ENCODE measurements at regions not wholly inside any gene's neighbourhood (a gene's known extent, or its start where the extent isn't known, plus 50 kb on each side); places are given as distances from the start of the nearest gene placed in this dataset.

GRCh38 chr15:26097216-26097615 is 234.1 kb upstream of the ATP10A start:
- no peaks in the 10 kb centered on the region for H3K27me3 ChIP-seq
- no peak overlapping the region for H3K4me3 ChIP-seq
- DNase-seq: no peak
- TF ChIP-seq EP300 (IDR thresholded peaks at IDR 0.05): no peak
- no peak for TF ChIP-seq POLR2A (IDR thresholded peaks at IDR 0.05)
- TF ChIP-seq CTCF (IDR thresholded peaks at IDR 0.05): no peak
- H3K36me3 ChIP-seq: no peaks in the 10 kb centered on the region
- 80 to 87% (median 84%) methylated on average over 6 of the region's 6 CpGs for WGBS, 3 donors
- no peaks in the 10 kb centered on the region for H3K9me3 ChIP-seq
- no peaks in the 10 kb centered on the region for H3K4me1 ChIP-seq (ENCODE audit: insufficient read depth)
- H3K27ac ChIP-seq: no peak overlapping the region
- intact Hi-C loops (cut with DNase I): no loop called here

- H3K4me1 ChIP-seq (ENCODE audit: insufficient read depth): no peaks in the 10 kb centered on the region
- DNase-seq: no peak
- TF ChIP-seq POLR2A (IDR thresholded peaks at IDR 0.05) (no peak), EP300 (IDR thresholded peaks at IDR 0.05) (no peak)
- no peak overlapping the region for H3K4me3 ChIP-seq
- H3K27ac ChIP-seq: no peak overlapping the region
- intact Hi-C loops (cut with DNase I): no loop called here
- H3K36me3 ChIP-seq: no peaks in the 10 kb centered on the region
- H3K27me3 ChIP-seq: no peaks in the 10 kb centered on the region
- H3K9me3 ChIP-seq: no peaks in the 10 kb centered on the region
- WGBS, 3 donors: 17 to 33% (median 22%) methylated on average over 3 of the region's 3 CpGs
These were observed 233.5 kb upstream of the ATP10A start for GRCh38 chr15:26096581-26096980.

- H3K36me3 ChIP-seq: no peaks in the 10 kb centered on the region
- H3K4me3 ChIP-seq: no peak overlapping the region
- no peaks in the 10 kb centered on the region for H3K9me3 ChIP-seq
- no peaks in the 10 kb centered on the region for H3K27me3 ChIP-seq
- TF ChIP-seq CTCF (IDR thresholded peaks at IDR 0.05) (no peak), POLR2A (IDR thresholded peaks at IDR 0.05) (no peak), EP300 (IDR thresholded peaks at IDR 0.05) (no peak)
- 37 to 46% (median 40%) methylated on average over 24 of the region's 24 CpGs for WGBS, 3 donors
- no peaks in the 10 kb centered on the region for H3K4me1 ChIP-seq (ENCODE audit: insufficient read depth)
- no peak for DNase-seq
- intact Hi-C loops (cut with DNase I): no loop called here
- H3K27ac ChIP-seq: no peak overlapping the region
These were observed 232.7 kb upstream of the ATP10A start for GRCh38 chr15:26095710-26096330.

- 26 to 33% (median 33%) methylated on average over 4 of the region's 4 CpGs for WGBS, 3 donors
- DNase-seq: no peak
- no peaks in the 10 kb centered on the region for H3K27me3 ChIP-seq
- H3K36me3 ChIP-seq: no peaks in the 10 kb centered on the region
- H3K27ac ChIP-seq: no peak overlapping the region
- H3K4me1 ChIP-seq (ENCODE audit: insufficient read depth): no peaks in the 10 kb centered on the region
- no peak overlapping the region for H3K4me3 ChIP-seq
- H3K9me3 ChIP-seq: no peaks in the 10 kb centered on the region
- intact Hi-C loops (cut with DNase I): no loop called here
- TF ChIP-seq CTCF (IDR thresholded peaks at IDR 0.05): no peak
- TF ChIP-seq EP300 (IDR thresholded peaks at IDR 0.05): no peak
- TF ChIP-seq POLR2A (IDR thresholded peaks at IDR 0.05): no peak
These were observed 228.1 kb upstream of the ATP10A start for GRCh38 chr15:26091184-26091583.

GRCh38 chr15:26087881-26088280 is 224.8 kb upstream of the ATP10A start:
- Histone ChIP-seq H3K36me3 (no peaks in the 10 kb centered on the region), H3K27me3 (no peaks in the 10 kb centered on the region), H3K9me3 (no peaks in the 10 kb centered on the region), H3K27ac (no peak overlapping the region), H3K4me3 (no peak overlapping the region), H3K4me1 (ENCODE audit: insufficient read depth) (no peaks in the 10 kb centered on the region)
- WGBS, 3 donors: 89 to 91% (median 89%) methylated on average over 2 of the region's 2 CpGs
- TF ChIP-seq POLR2A (IDR thresholded peaks at IDR 0.05) (no peak), CTCF (IDR thresholded peaks at IDR 0.05) (no peak), EP300 (IDR thresholded peaks at IDR 0.05) (no peak)
- intact Hi-C loops (cut with DNase I): no loop called here
- no peak for DNase-seq
